A549 (cell line): ENCODE measurements at regions not wholly inside any gene's neighbourhood (a gene's known extent, or its start where the extent isn't known, plus 50 kb on each side); places are given as distances from the start of the nearest gene placed in this dataset.

Source experiments
- ATAC-seq, 2 experiments: fragments of 200-7000 bp in 1 of 2; fragments of >200 bp in 1 of 2; cut with Nextera tagmentation in 1 of 2; cut with Tn5 transposase in 1 of 2; 3 replicates each; pipeline versions ENCODE4 v1.8.0 to v1.9.1; 2018 to 2020; ENCODE audit warnings: mild to moderate bottlenecking in 1 of 2, moderate library complexity in 1 of 2
- CTCF ChIA-PET: fragments of 300-600 bp; sonication (Branson Sonifier 250); formaldehyde crosslinking; extraction: SDS; loops from one replicate; lab custom pipeline; 2021; ENCODE audit warnings: antibody characterized with exemption, inconsistent platforms; lab: Yijun Ruan, JAX
- POLR2A ChIA-PET: fragments of 350-600 bp; formaldehyde crosslinking; extraction: SDS; loops from one replicate; lab custom pipeline; 2021; ENCODE audit warnings: antibody characterized with exemption, inconsistent platforms; lab: Yijun Ruan, JAX
- DNase-seq, 2 experiments: peaks; one replicate each; pipeline versions ENCODE4 v3.0.0 to v3.0.0-alpha.2; 2011 to 2016; ENCODE audit warnings: low read depth in 1 of 2, low spot score in 1 of 2
- FAIRE-seq: peaks from 2 replicates; lab custom pipeline; 2011; peaks lifted over from hg19 to GRCh38; lab: Jason Lieb, UNC
- H3K27ac ChIP-seq, 2 experiments: fragments of >200 bp; sonication (Bioruptor Twin); formaldehyde crosslinking; 3 replicates each; pipeline ENCODE4 v1.5.1; 2016 to 2017
- H3K4me1 ChIP-seq: fragments of >200 bp; sonication (Bioruptor Twin); formaldehyde crosslinking; 3 replicates; pipeline ENCODE4 v1.6.1; 2016
- H3K4me2 ChIP-seq: fragments of >200 bp; sonication (Bioruptor Twin); formaldehyde crosslinking; 3 replicates; pipeline ENCODE4 v1.6.1; 2016
- H3K4me3 ChIP-seq: fragments of >200 bp; sonication (Bioruptor Twin); formaldehyde crosslinking; 3 replicates; pipeline ENCODE4 v1.5.1; 2016
- H3K9me3 ChIP-seq: fragments of >200 bp; sonication (Bioruptor Twin); formaldehyde crosslinking; 3 replicates; pipeline ENCODE4 v1.6.1; 2016
- CBX2 ChIP-seq: fragments of 200-600 bp; sonication (generic); IDR thresholded peaks from 2 replicates; pipeline ENCODE4 v1.6.1; 2016; ENCODE audit warnings: low read depth, mild to moderate bottlenecking, borderline replicate concordance
- CEBPB ChIP-seq, 2 experiments: fragments of >200 bp in 1 of 2; sonication (Bioruptor Twin) in 1 of 2; formaldehyde crosslinking in 1 of 2; IDR thresholded peaks; 2 replicates each; pipeline ENCODE4 v1.6.1; 2012 to 2016
- CHD2 ChIP-seq: fragments of 150-350 bp; IDR thresholded peaks from 2 replicates; pipeline ENCODE4 v1.6.1; 2014; ENCODE audit warnings: low read length; ENCODE audit not compliant: partially characterized antibody
- CTCF ChIP-seq: fragments of >200 bp; sonication (Bioruptor Twin); formaldehyde crosslinking; IDR thresholded peaks from 3 replicates; pipeline ENCODE4 v1.5.1; 2016
- ESRRA ChIP-seq: fragments of 150-350 bp; IDR thresholded peaks from 2 replicates; pipeline ENCODE4 v1.6.1; 2014; ENCODE audit warnings: mild to moderate bottlenecking, low read length, borderline replicate concordance
- FOSL2 ChIP-seq, 2 experiments: fragments of 450-650 bp in 1 of 2; fragments of >200 bp in 1 of 2; sonication (Bioruptor Twin) in 1 of 2; formaldehyde crosslinking; IDR thresholded peaks; 2 replicates each; pipeline versions ENCODE4 v1.5.0 to v1.6.1; 2016 to 2020; ENCODE audit warnings: mild to moderate bottlenecking in 1 of 2, moderate library complexity in 1 of 2
- FOXS1 ChIP-seq: fragments of 250-450 bp; sonication (Bioruptor Pico); IDR thresholded peaks from 2 replicates; pipeline ENCODE4 v1.5.0; 2020; ENCODE audit warnings: mild to moderate bottlenecking, moderate library complexity
- GATA3 ChIP-seq: IDR thresholded peaks from 2 replicates; pipeline ENCODE4 v1.6.1; 2012; ENCODE audit warnings: borderline replicate concordance
- HDAC2 ChIP-seq: fragments of 200-600 bp; sonication (generic); IDR thresholded peaks from 2 replicates; pipeline ENCODE4 v1.6.1; 2016
- HOXA7 ChIP-seq: fragments of 250-450 bp; sonication (Bioruptor Pico); IDR thresholded peaks from 2 replicates; pipeline ENCODE4 v1.5.0; 2020; ENCODE audit warnings: mild to moderate bottlenecking, moderate library complexity
- HOXB13 ChIP-seq: fragments of 250-450 bp; sonication (Bioruptor Pico); IDR thresholded peaks from 2 replicates; pipeline ENCODE4 v1.5.0; 2020; ENCODE audit warnings: low read depth, mild to moderate bottlenecking, moderate library complexity
- JUN ChIP-seq, 2 experiments: fragments of >200 bp; sonication (Bioruptor Twin); formaldehyde crosslinking; IDR thresholded peaks; 2 replicates in 1 of 2; 3 replicates in 1 of 2; pipeline ENCODE4 v1.6.1; 2016 to 2017
- KDM1A ChIP-seq: fragments of 200-600 bp; sonication (generic); IDR thresholded peaks from 2 replicates; pipeline ENCODE4 v1.6.1; 2016; ENCODE audit warnings: low read depth, mild to moderate bottlenecking
- MAZ ChIP-seq: fragments of 150-350 bp; IDR thresholded peaks from 2 replicates; pipeline ENCODE4 v1.6.1; 2014; ENCODE audit warnings: antibody characterized with exemption, low read depth, low read length, borderline replicate concordance
- PBX3 ChIP-seq: IDR thresholded peaks from 2 replicates; pipeline ENCODE4 v1.6.1; 2012
- PHF8 ChIP-seq: fragments of 200-600 bp; sonication (generic); IDR thresholded peaks from 2 replicates; pipeline ENCODE4 v1.6.1; 2016; ENCODE audit warnings: low read depth, mild to moderate bottlenecking, antibody characterized with exemption, moderate library complexity, borderline replicate concordance
- POLR2A ChIP-seq: IDR thresholded peaks from 2 replicates; pipeline ENCODE4 v1.6.1; 2012; ENCODE audit warnings: mild to moderate bottlenecking, low read length
- RAD21 ChIP-seq, 2 experiments: fragments of >200 bp in 1 of 2; sonication (Bioruptor Twin) in 1 of 2; formaldehyde crosslinking in 1 of 2; IDR thresholded peaks in 1 of 2; conservative IDR thresholded peaks in 1 of 2; 2 replicates in 1 of 2; 3 replicates in 1 of 2; pipeline ENCODE4 v1.6.1; 2012 to 2018; ENCODE audit warnings: inconsistent platforms in 1 of 2
- RARB ChIP-seq: fragments of 250-450 bp; sonication (Bioruptor Pico); IDR thresholded peaks from 2 replicates; pipeline ENCODE4 v1.8.0; 2021; ENCODE audit warnings: mild to moderate bottlenecking, moderate library complexity
- RCOR1 ChIP-seq: fragments of 150-350 bp; IDR thresholded peaks from 2 replicates; pipeline ENCODE4 v1.6.1; 2014; ENCODE audit warnings: antibody characterized with exemption, low read length, low read depth
- RFX5 ChIP-seq: fragments of 450-650 bp; IDR thresholded peaks from 2 replicates; pipeline ENCODE4 v1.7.1; 2014; ENCODE audit warnings: antibody characterized with exemption, mild to moderate bottlenecking, moderate library complexity
- SMC3 ChIP-seq: fragments of >200 bp; sonication (Bioruptor Twin); formaldehyde crosslinking; IDR thresholded peaks from 3 replicates; pipeline ENCODE4 v1.6.1; 2018; ENCODE audit warnings: inconsistent platforms
- SREBF2 ChIP-seq: fragments of 450-650 bp; IDR thresholded peaks from 2 replicates; pipeline ENCODE4 v1.6.1; 2014; ENCODE audit warnings: mild to moderate bottlenecking, moderate library complexity
- TP53 ChIP-seq: fragments of 250-450 bp; sonication (Bioruptor Pico); IDR thresholded peaks from 2 replicates; pipeline ENCODE4 v1.5.0; 2021; ENCODE audit warnings: mild to moderate bottlenecking, moderate library complexity
- ZFP36 ChIP-seq: fragments of 450-650 bp; IDR thresholded peaks from 2 replicates; pipeline ENCODE4 v1.6.1; 2014; ENCODE audit warnings: borderline replicate concordance; ENCODE audit not compliant: partially characterized antibody
- ZNF302 ChIP-seq: fragments of 250-450 bp; sonication (Bioruptor Pico); IDR thresholded peaks from 2 replicates; pipeline ENCODE4 v1.9.0; 2021; ENCODE audit warnings: inconsistent platforms, mild to moderate bottlenecking, moderate library complexity
- WGBS: methylation state at CpG from one replicate; pipeline ENCODE4 v1.1.6; 2017; ENCODE audit errors: missing lambda C conversion rate; 5-methylcytosine and 5-hydroxymethylcytosine counted together
- TF ChIP-seq, protein P1 (sequence below): fragments of 250-450 bp; sonication (Bioruptor Pico); IDR thresholded peaks from 2 replicates; pipeline ENCODE4 v1.5.0; 2021; ENCODE audit warnings: mild to moderate bottlenecking, moderate library complexity, borderline replicate concordance
- TF ChIP-seq, protein P2 (sequence below): fragments of 450-650 bp; IDR thresholded peaks from 2 replicates; pipeline ENCODE4 v1.6.1; 2014; ENCODE audit warnings: antibody characterized with exemption

- TF ChIP-seq FOXS1 = no peak
- TF ChIP-seq HOXB13 (CRISPR knock-in tag) = no peak
- no peak for TF ChIP-seq HDAC2
- TF ChIP-seq POLR2A = no peak
- no peak for TF ChIP-seq GATA3
- ATAC-seq (no peak), DNase-seq (no peak), FAIRE-seq (no peak)
- no peak overlapping the region for H3K4me2 ChIP-seq
- 0% methylated on average over 1 of the region's 1 CpG for WGBS
- H3K9me3 ChIP-seq = no peaks in the 10 kb centered on the region
- ChIA-PET POLR2A (no interaction called here), CTCF (no interaction called here)
- no peak overlapping the region for H3K4me3 ChIP-seq
- H3K4me1 ChIP-seq = no peaks in the 10 kb centered on the region
- H3K27ac ChIP-seq = no peak overlapping the region
These were observed 337.6 kb upstream of the SLC10A2 start for GRCh38 chr13:103403814-103404213.

GRCh38 chr13:103403148-103403740, 337.0 kb upstream of the SLC10A2 start:
- 36% methylated on average over 4 of the region's 4 CpGs for WGBS
- ATAC-seq = no peak
- TF ChIP-seq FOSL2 (IDR thresholded peaks at IDR 0.05) (no peak), FOSL2 (CRISPR knock-in tag; IDR thresholded peaks at IDR 0.05) (no peak), POLR2A (no peak), MAZ (no peak), PBX3 (no peak), GATA3 (no peak), ESRRA (no peak), CEBPB (IDR thresholded peaks at IDR 0.05) (no peak), RCOR1 (no peak), HOXB13 (CRISPR knock-in tag) (no peak), CHD2 (no peak)
- TF ChIP-seq, protein P1, sequence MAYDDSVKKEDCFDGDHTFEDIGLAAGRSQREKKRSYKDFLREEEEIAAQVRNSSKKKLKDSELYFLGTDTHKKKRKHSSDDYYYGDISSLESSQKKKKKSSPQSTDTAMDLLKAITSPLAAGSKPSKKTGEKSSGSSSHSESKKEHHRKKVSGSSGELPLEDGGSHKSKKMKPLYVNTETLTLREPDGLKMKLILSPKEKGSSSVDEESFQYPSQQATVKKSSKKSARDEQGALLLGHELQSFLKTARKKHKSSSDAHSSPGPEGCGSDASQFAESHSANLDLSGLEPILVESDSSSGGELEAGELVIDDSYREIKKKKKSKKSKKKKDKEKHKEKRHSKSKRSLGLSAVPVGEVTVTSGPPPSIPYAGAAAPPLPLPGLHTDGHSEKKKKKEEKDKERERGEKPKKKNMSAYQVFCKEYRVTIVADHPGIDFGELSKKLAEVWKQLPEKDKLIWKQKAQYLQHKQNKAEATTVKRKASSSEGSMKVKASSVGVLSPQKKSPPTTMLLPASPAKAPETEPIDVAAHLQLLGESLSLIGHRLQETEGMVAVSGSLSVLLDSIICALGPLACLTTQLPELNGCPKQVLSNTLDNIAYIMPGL (CRISPR knock-in tag) = no peak
- TF ChIP-seq, protein P2, sequence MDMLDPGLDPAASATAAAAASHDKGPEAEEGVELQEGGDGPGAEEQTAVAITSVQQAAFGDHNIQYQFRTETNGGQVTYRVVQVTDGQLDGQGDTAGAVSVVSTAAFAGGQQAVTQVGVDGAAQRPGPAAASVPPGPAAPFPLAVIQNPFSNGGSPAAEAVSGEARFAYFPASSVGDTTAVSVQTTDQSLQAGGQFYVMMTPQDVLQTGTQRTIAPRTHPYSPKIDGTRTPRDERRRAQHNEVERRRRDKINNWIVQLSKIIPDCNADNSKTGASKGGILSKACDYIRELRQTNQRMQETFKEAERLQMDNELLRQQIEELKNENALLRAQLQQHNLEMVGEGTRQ = no peak
- DNase-seq = no peak
- Histone ChIP-seq H3K27ac (no peak overlapping the region), H3K4me1 (no peaks in the 10 kb centered on the region), H3K9me3 (no peaks in the 10 kb centered on the region), H3K4me3 (no peak overlapping the region), H3K4me2 (no peak overlapping the region)
- no peak for FAIRE-seq
- ChIA-PET CTCF (no interaction called here), POLR2A (no interaction called here)

- FAIRE-seq = no peak
- 6% methylated on average over 2 of the region's 2 CpGs for WGBS
- H3K27ac ChIP-seq = no peak overlapping the region
These were observed 328.9 kb upstream of the SLC10A2 start for GRCh38 chr13:103395139-103395538.

More at GRCh38 chr13:103395139-103395538, 328.9 kb upstream of the SLC10A2 start:
- no peak for ATAC-seq
- H3K4me2 ChIP-seq = no peak overlapping the region
- ChIA-PET CTCF (no interaction called here), POLR2A (no interaction called here)
- no peaks in the 10 kb centered on the region for H3K4me1 ChIP-seq
- H3K4me3 ChIP-seq = no peak overlapping the region
- no peaks in the 10 kb centered on the region for H3K9me3 ChIP-seq
- no peak for TF ChIP-seq SMC3
- no peak for TF ChIP-seq CTCF
- no peak for TF ChIP-seq ESRRA
- no peak for TF ChIP-seq RAD21 (conservative IDR thresholded peaks at IDR 0.05 in 1 of 2, IDR thresholded peaks at IDR 0.05 in 1 of 2)
- no peak for TF ChIP-seq KDM1A
- TF ChIP-seq SREBF2 = no peak
- no peak for TF ChIP-seq ZNF302 (CRISPR knock-in tag)
- TF ChIP-seq HOXA7 (CRISPR knock-in tag) = no peak
- no peak for TF ChIP-seq TP53 (CRISPR knock-in tag)
- no peak for TF ChIP-seq GATA3
- TF ChIP-seq RFX5 = no peak
- TF ChIP-seq CBX2 = no peak
- TF ChIP-seq HOXB13 (CRISPR knock-in tag) = no peak
- TF ChIP-seq JUN (IDR thresholded peaks at IDR 0.05) = no peak
- no peak for TF ChIP-seq FOXS1
- TF ChIP-seq PHF8 = no peak
- no peak for TF ChIP-seq RARB
- no peak for TF ChIP-seq ZFP36
- DNase-seq = no peak
